PC-9 (cell line): ENCODE measurements at regions not wholly inside any gene's neighbourhood (a gene's known extent, or its start where the extent isn't known, plus 50 kb on each side); places are given as distances from the start of the nearest gene placed in this dataset.

Experiments
- BruUV-seq: library from RNA; stranded (reverse); fragments of 400-500 nt; replicated peaks from 2 replicates; lab custom pipeline; 2021; lab: Mats Ljungman, UMichigan
- CTCF ChIA-PET: fragments of 300-600 bp; sonication (Branson Sonifier 250); formaldehyde crosslinking; loops from one replicate; lab custom pipeline; 2022; ENCODE audit warnings: antibody characterized with exemption; lab: Charles Lee
- POLR2A ChIA-PET: fragments of 300-600 bp; sonication (Branson Sonifier 250); formaldehyde crosslinking; loops from one replicate; lab custom pipeline; 2022; ENCODE audit warnings: antibody characterized with exemption; ENCODE audit not compliant: unreplicated experiment; lab: Charles Lee
- DNase-seq, 2 experiments: peaks; one replicate each; pipeline versions ENCODE4 v3.0.0 to v3.0.0-alpha.2; 2015 to 2022; ENCODE audit warnings: mixed read lengths in 1 of 2
- H2AFZ ChIP-seq: fragments of 200-600 bp; sonication (generic); 2 replicates; pipeline ENCODE4 v1.8.1; 2017; ENCODE audit warnings: antibody characterized with exemption
- H3F3A ChIP-seq: fragments of 200-600 bp; sonication (generic); 2 replicates; pipeline ENCODE4 v1.8.1; 2017; ENCODE audit warnings: antibody characterized with exemption, mild to moderate bottlenecking, low read depth; ENCODE audit not compliant: insufficient read depth
- H3K27ac ChIP-seq: fragments of 200-600 bp; sonication (generic); 2 replicates; pipeline ENCODE4 v1.6.1; 2016; ENCODE audit warnings: mixed run types
- H3K27me3 ChIP-seq: fragments of 200-600 bp; sonication (generic); 2 replicates; pipeline ENCODE4 v1.6.1; 2016; ENCODE audit warnings: low read depth, mixed run types; ENCODE audit not compliant: insufficient read depth
- H3K36me3 ChIP-seq: fragments of 200-600 bp; sonication (generic); 2 replicates; pipeline ENCODE4 v1.6.1; 2016; ENCODE audit warnings: low read depth, mixed run types
- H3K4me1 ChIP-seq: fragments of 200-600 bp; sonication (generic); replicated peaks from 2 replicates; pipeline ENCODE4 v1.6.1; 2016; ENCODE audit warnings: mixed run types; ENCODE audit not compliant: insufficient read depth
- H3K4me2 ChIP-seq: fragments of 200-600 bp; sonication (generic); 2 replicates; pipeline ENCODE4 v1.6.1; 2017; ENCODE audit warnings: mixed run types
- H3K4me3 ChIP-seq: fragments of 200-600 bp; sonication (generic); 2 replicates; pipeline ENCODE4 v1.6.1; 2016; ENCODE audit warnings: mixed run types
- H3K79me2 ChIP-seq: fragments of 200-600 bp; sonication (generic); 2 replicates; pipeline ENCODE4 v1.6.1; 2017; ENCODE audit warnings: low read depth, mixed run types
- H3K9me2 ChIP-seq: fragments of 200-600 bp; sonication (generic); 2 replicates; pipeline ENCODE4 v1.8.1; 2017; ENCODE audit warnings: mild to moderate bottlenecking; ENCODE audit not compliant: insufficient read depth
- H3K9me3 ChIP-seq: fragments of 200-600 bp; sonication (generic); 2 replicates; pipeline ENCODE4 v1.8.1; 2016; ENCODE audit warnings: low read depth; ENCODE audit not compliant: insufficient read depth
- H4K20me1 ChIP-seq: fragments of 200-600 bp; sonication (generic); 2 replicates; pipeline ENCODE4 v1.8.1; 2017; ENCODE audit not compliant: insufficient read depth
- CTCF ChIP-seq: fragments of 200-600 bp; sonication (generic); conservative IDR thresholded peaks from 2 replicates; pipeline ENCODE4 v1.6.1; 2017; ENCODE audit warnings: mixed run types, antibody characterized with exemption, mild to moderate bottlenecking, moderate library complexity
- EZH2 ChIP-seq: fragments of 200-600 bp; sonication (generic); IDR thresholded peaks from 2 replicates; pipeline ENCODE4 v1.8.0; 2017; ENCODE audit warnings: antibody characterized with exemption, low read depth
- intact Hi-C: fragments of 100-400 bp; cut with micrococcal nuclease; formaldehyde crosslinking; loops from one replicate; pipeline ENCODE4 v1.10.0; 2022; ENCODE audit not compliant: unreplicated experiment

DNA sequence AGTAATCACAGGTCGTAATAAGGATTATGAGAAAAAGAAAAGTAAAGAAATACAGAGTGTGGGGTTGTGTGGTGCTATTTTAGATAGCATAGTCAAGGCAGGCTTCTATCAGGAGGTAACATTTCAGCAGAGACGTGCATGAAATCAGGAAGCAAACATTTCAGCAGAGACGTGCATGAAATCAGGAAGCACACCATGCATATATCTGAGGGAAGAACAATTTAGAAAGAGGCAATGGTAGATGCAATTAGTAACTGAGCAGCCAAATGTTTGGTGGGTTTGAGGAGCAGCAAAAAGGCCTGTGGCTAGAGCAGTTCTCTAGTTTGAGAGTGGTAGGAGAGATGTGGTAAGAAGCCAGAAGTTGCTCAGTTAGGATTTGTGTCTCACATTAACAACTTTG lies 713.7 kb downstream of the ADCYAP1 start:
- no peaks in the 10 kb centered on the region for H3K9me2 ChIP-seq
- H3K79me2 ChIP-seq = no peaks in the 10 kb centered on the region
- POLR2A ChIA-PET = no interaction called here
- no peaks in the 10 kb centered on the region for H3K4me1 ChIP-seq
- no peaks in the 10 kb centered on the region for H3K27me3 ChIP-seq
- TF ChIP-seq EZH2 (no peak), CTCF (no peak)
- intact Hi-C loops = no loop called here
- H3K36me3 ChIP-seq = no peaks in the 10 kb centered on the region
- DNase-seq = no peak
- H4K20me1 ChIP-seq = no peaks in the 10 kb centered on the region
- no peak overlapping the region for H3K4me3 ChIP-seq
- H3K9me3 ChIP-seq = no peaks in the 10 kb centered on the region
- H3K27ac ChIP-seq = no peak overlapping the region
- H3F3A ChIP-seq = no peaks in the 10 kb centered on the region
- CTCF ChIA-PET = no interaction called here
- no TSS peak for BruUV-seq
- H2AFZ ChIP-seq = no peak overlapping the region
- H3K4me2 ChIP-seq = no peak overlapping the region

GRCh38 chr18:1619507-1619906 lies 714.8 kb downstream of the ADCYAP1 start:
- Histone ChIP-seq H3K9me2 (no peaks in the 10 kb centered on the region), H3K36me3 (no peaks in the 10 kb centered on the region), H3K27me3 (no peaks in the 10 kb centered on the region), H3K79me2 (no peaks in the 10 kb centered on the region), H3K27ac (no peak overlapping the region), H2AFZ (no peak overlapping the region), H3K9me3 (no peaks in the 10 kb centered on the region), H4K20me1 (no peaks in the 10 kb centered on the region), H3K4me3 (no peak overlapping the region), H3K4me1 (no peaks in the 10 kb centered on the region), H3F3A (no peaks in the 10 kb centered on the region), H3K4me2 (no peak overlapping the region)
- TF ChIP-seq CTCF = no peak
- no peak for TF ChIP-seq EZH2
- no TSS peak for BruUV-seq
- ChIA-PET POLR2A (interaction anchor here (0.6 kb wide), 1 partner anchor 17 kb away, joined by 7 read pairs; no protein-coding TSS in a partner anchor), CTCF (no interaction called here)
- no peak for DNase-seq
- intact Hi-C loops = no loop called here

DNA sequence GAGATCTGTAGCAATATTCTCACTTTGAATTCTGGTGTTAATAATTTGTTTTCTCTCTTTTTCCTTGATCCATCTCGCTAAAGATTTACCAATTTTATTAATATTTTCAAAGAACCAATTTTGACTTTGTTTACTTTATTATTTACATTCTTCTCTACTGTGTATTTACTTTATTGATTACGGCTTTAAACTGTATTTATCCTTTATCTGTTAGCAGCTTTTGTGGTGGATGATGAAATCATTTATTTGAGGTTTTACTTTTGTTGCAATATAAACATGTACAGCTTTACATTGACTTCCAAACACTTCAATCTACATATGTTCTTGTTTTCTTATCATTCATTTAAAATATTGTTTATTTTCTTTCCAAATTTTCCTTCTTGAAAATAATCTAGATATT lies 719.9 kb downstream of the ADCYAP1 start:
- no peak for DNase-seq
- no peaks in the 10 kb centered on the region for H3K79me2 ChIP-seq
- no peak overlapping the region for H3K4me2 ChIP-seq
- H3K4me1 ChIP-seq = no peaks in the 10 kb centered on the region
- ChIA-PET POLR2A (no interaction called here), CTCF (no interaction called here)
- H3K27me3 ChIP-seq = no peaks in the 10 kb centered on the region
- no peak overlapping the region for H3K4me3 ChIP-seq
- no TSS peak for BruUV-seq
- TF ChIP-seq EZH2 = no peak
- TF ChIP-seq CTCF = no peak
- no peaks in the 10 kb centered on the region; the same call in 1 of the 2 replicates for H3K9me2 ChIP-seq
- H2AFZ ChIP-seq = no peak overlapping the region
- no peaks in the 10 kb centered on the region for H3K9me3 ChIP-seq
- intact Hi-C loops = no loop called here
- no peaks in the 10 kb centered on the region for H4K20me1 ChIP-seq
- H3K36me3 ChIP-seq = no peaks in the 10 kb centered on the region
- no peak overlapping the region for H3K27ac ChIP-seq
- H3F3A ChIP-seq = no peaks in the 10 kb centered on the region
